ENCODE measurements at regions not wholly inside any gene's neighbourhood (a gene's known extent, or its start where the extent isn't known, plus 50 kb on each side); places are given as distances from the start of the nearest gene placed in this dataset.

- POLR2A ChIA-PET (ENCODE audit: unreplicated experiment) = no interaction called here
Observed at GRCh38 chr14:58717211-58717610, 79.4 kb downstream of the DACT1 start.

DNA sequence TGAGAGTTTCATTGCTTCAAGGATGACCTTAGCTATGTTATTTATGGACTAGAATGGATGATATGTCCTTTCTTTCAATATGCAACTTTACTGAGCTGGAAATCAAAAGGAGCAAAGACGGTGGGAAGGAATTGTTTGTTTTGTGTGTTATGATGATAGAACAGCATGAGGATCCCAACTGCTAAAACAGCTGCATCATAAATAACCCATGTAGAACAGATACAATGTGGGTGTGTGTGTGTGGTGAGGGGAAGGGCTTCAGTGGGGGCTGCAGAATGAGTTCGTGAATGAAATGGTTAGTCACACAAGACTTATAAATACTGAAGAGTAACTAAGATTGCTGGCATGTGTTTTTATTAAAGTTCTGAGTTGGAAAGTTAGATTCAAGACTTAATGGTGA is 80.1 kb downstream of the DACT1 start:
- H3K27ac ChIP-seq = no peak overlapping the region
- H4K20me1 ChIP-seq (ENCODE audit: insufficient read depth) = no peaks in the 10 kb centered on the region
- no peak overlapping the region for H2AFZ ChIP-seq
- no peak for TF ChIP-seq CTCF (conservative IDR thresholded peaks at IDR 0.05)
- H3F3A ChIP-seq (ENCODE audit: insufficient read depth, low read depth) = no peaks in the 10 kb centered on the region
- H3K79me2 ChIP-seq (ENCODE audit: low read depth) = no peaks in the 10 kb centered on the region
- H3K4me1 ChIP-seq (replicated peaks; ENCODE audit: insufficient read depth) = no peaks in the 10 kb centered on the region
- H3K4me3 ChIP-seq = no peak overlapping the region
- no peak for DNase-seq
- POLR2A ChIA-PET (ENCODE audit: unreplicated experiment) = no interaction called here
- peaks cover 25% of the 10 kb centered on the region; the same call in 1 of the 2 replicates for H3K27me3 ChIP-seq (ENCODE audit: insufficient read depth, low read depth)
- intact Hi-C loops (cut with micrococcal nuclease; ENCODE audit: unreplicated experiment) = no loop called here
- no TSS peak for BruUV-seq (replicated peaks)
- CTCF ChIA-PET = no interaction called here
- no peaks in the 10 kb centered on the region for H3K36me3 ChIP-seq (ENCODE audit: low read depth)
- no peak overlapping the region for H3K4me2 ChIP-seq
- no peaks in the 10 kb centered on the region for H3K9me3 ChIP-seq (ENCODE audit: insufficient read depth, low read depth)
- no peaks in the 10 kb centered on the region for H3K9me2 ChIP-seq (ENCODE audit: insufficient read depth)

More at GRCh38 chr14:58717211-58717610, 79.4 kb downstream of the DACT1 start:
- Histone ChIP-seq H3K9me3 (ENCODE audit: insufficient read depth, low read depth) (no peaks in the 10 kb centered on the region), H3K4me2 (no peak overlapping the region), H3K4me1 (replicated peaks; ENCODE audit: insufficient read depth) (no peaks in the 10 kb centered on the region), H3K27ac (no peak overlapping the region), H3K4me3 (no peak overlapping the region), H3F3A (ENCODE audit: insufficient read depth, low read depth) (no peaks in the 10 kb centered on the region), H4K20me1 (ENCODE audit: insufficient read depth) (no peaks in the 10 kb centered on the region), H3K9me2 (ENCODE audit: insufficient read depth) (no peaks in the 10 kb centered on the region), H3K36me3 (ENCODE audit: low read depth) (no peaks in the 10 kb centered on the region), H2AFZ (no peak overlapping the region), H3K27me3 (ENCODE audit: insufficient read depth, low read depth) (peaks cover 25% of the 10 kb centered on the region; the same call in 1 of the 2 replicates), H3K79me2 (ENCODE audit: low read depth) (no peaks in the 10 kb centered on the region)
- CTCF ChIA-PET = no interaction called here
- intact Hi-C loops (cut with micrococcal nuclease; ENCODE audit: unreplicated experiment) = no loop called here
- no peak for DNase-seq
- no TSS peak for BruUV-seq (replicated peaks)
- TF ChIP-seq EZH2 (IDR thresholded peaks at IDR 0.05; ENCODE audit: low read depth) = no peak
- TF ChIP-seq CTCF (conservative IDR thresholded peaks at IDR 0.05) = no peak

DNA sequence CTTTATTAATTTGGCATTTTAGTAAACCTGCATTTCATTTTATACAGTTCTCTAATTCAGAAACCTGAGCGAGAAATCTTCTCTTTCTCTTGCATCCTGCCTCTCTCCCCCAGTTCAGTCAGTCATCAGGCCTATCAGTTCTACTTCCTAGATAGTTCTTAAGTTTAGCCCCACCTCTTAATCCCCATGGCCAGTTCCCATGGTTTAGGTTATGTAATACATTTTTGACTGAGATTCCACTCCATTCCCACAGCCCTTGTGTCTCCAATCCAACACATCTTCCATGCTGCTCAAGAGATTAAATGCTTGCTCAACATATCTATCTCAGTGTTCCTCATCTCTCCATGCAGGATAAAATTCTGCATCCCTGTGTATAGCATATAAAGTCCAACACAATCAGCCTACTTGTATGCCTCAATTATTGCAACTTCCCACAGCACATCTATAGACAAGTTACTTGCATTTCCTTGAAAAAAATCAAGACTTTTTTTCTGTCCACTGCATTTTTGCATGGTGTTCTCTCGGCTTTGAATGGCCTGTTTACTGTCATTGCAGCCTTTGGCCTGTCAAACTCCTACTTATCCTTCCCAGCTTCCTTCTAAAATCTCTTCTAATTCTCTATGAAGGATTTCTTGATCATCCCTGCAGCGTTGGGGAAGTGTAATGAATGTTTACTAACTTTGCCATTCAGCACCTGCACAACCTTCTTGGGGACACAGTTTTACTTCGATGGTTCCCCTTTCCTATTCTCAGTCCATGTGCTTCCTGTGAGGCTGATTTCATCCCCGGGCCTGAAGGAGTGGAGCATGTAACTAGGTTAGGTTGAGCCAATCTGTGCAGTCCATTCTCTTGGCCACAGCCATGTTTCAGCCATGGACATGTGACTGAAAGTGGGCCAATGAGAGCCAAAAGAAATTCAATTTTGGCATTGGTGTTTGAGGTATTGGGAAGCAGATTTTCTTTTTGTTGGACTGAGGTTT is 80.8 kb downstream of the DACT1 start:
- POLR2A ChIA-PET (ENCODE audit: unreplicated experiment) = no interaction called here
- intact Hi-C loops (cut with micrococcal nuclease; ENCODE audit: unreplicated experiment) = no loop called here
- DNase-seq = no peak
- Histone ChIP-seq H3K9me3 (ENCODE audit: insufficient read depth, low read depth) (no peaks in the 10 kb centered on the region), H3K27ac (no peak overlapping the region), H3F3A (ENCODE audit: insufficient read depth, low read depth) (no peaks in the 10 kb centered on the region), H3K4me3 (no peak overlapping the region), H3K4me2 (no peak overlapping the region), H4K20me1 (ENCODE audit: insufficient read depth) (no peaks in the 10 kb centered on the region), H3K4me1 (replicated peaks; ENCODE audit: insufficient read depth) (no peaks in the 10 kb centered on the region), H3K36me3 (ENCODE audit: low read depth) (no peaks in the 10 kb centered on the region), H2AFZ (no peak overlapping the region), H3K79me2 (ENCODE audit: low read depth) (no peaks in the 10 kb centered on the region), H3K27me3 (ENCODE audit: insufficient read depth, low read depth) (peaks cover 25% of the 10 kb centered on the region; the same call in 1 of the 2 replicates), H3K9me2 (ENCODE audit: insufficient read depth) (no peaks in the 10 kb centered on the region)
- TF ChIP-seq EZH2 (IDR thresholded peaks at IDR 0.05; ENCODE audit: low read depth) = no peak
- no peak for TF ChIP-seq CTCF (conservative IDR thresholded peaks at IDR 0.05)
- CTCF ChIA-PET = no interaction called here
- no TSS peak for BruUV-seq (replicated peaks)
